ENCODE measurements at regions not wholly inside any gene's neighbourhood (a gene's known extent, or its start where the extent isn't known, plus 50 kb on each side); places are given as distances from the start of the nearest gene placed in this dataset.

GRCh38 chr2:52658598-52658997 is 1109.0 kb upstream of the CHAC2 start:
- TF ChIP-seq, protein P1, sequence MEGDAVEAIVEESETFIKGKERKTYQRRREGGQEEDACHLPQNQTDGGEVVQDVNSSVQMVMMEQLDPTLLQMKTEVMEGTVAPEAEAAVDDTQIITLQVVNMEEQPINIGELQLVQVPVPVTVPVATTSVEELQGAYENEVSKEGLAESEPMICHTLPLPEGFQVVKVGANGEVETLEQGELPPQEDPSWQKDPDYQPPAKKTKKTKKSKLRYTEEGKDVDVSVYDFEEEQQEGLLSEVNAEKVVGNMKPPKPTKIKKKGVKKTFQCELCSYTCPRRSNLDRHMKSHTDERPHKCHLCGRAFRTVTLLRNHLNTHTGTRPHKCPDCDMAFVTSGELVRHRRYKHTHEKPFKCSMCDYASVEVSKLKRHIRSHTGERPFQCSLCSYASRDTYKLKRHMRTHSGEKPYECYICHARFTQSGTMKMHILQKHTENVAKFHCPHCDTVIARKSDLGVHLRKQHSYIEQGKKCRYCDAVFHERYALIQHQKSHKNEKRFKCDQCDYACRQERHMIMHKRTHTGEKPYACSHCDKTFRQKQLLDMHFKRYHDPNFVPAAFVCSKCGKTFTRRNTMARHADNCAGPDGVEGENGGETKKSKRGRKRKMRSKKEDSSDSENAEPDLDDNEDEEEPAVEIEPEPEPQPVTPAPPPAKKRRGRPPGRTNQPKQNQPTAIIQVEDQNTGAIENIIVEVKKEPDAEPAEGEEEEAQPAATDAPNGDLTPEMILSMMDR (IDR thresholded peaks at IDR 0.05 in 4 of 5, conservative IDR thresholded peaks at IDR 0.05 in 1 of 5) = no peak
- TF ChIP-seq POLR2A (IDR thresholded peaks at IDR 0.05) = no peak

Data from gastrocnemius medialis (tissue), 4 donors.